H1 (cell line): ENCODE measurements at regions not wholly inside any gene's neighbourhood (a gene's known extent, or its start where the extent isn't known, plus 50 kb on each side); places are given as distances from the start of the nearest gene placed in this dataset.

Source experiments
- CTCF ChIA-PET: fragments of 300-600 bp; sonication (Branson Sonifier 250); formaldehyde crosslinking; loops from one replicate; lab custom pipeline; 2021; ENCODE audit not compliant: partially characterized antibody; lab: Charles Lee
- POLR2A ChIA-PET: fragments of 300-600 bp; sonication (Branson Sonifier 250); formaldehyde crosslinking; loops from one replicate; lab custom pipeline; 2021; ENCODE audit warnings: inconsistent platforms; ENCODE audit not compliant: partially characterized antibody; lab: Charles Lee
- DNase-seq, 2 experiments: peaks; one replicate each; pipeline versions ENCODE4 v3.0.0 to v3.0.0-alpha.2; 2010 to 2022; ENCODE audit warnings: low spot score in 2 of 2, low read depth in 1 of 2, mixed read lengths in 1 of 2
- FAIRE-seq: peaks from 2 replicates; lab custom pipeline; 2011; peaks lifted over from hg19 to GRCh38; lab: Jason Lieb, UNC
- H2AFZ ChIP-seq: 2 replicates; pipeline ENCODE4 v1.8.1; 2012; ENCODE audit warnings: low read length, inconsistent platforms
- H2AK5ac ChIP-seq: 2 replicates; pipeline ENCODE4 v1.6.1; 2013; ENCODE audit warnings: low read depth, low read length
- H2BK120ac ChIP-seq: replicated peaks from 2 replicates; pipeline ENCODE3; 2013; ENCODE audit warnings: low read depth, low read length, inconsistent platforms
- H2BK12ac ChIP-seq: 2 replicates; pipeline ENCODE4 v1.6.1; 2013; ENCODE audit warnings: low read depth, low read length
- H2BK15ac ChIP-seq: 2 replicates; pipeline ENCODE4 v1.6.1; 2013; ENCODE audit warnings: low read length
- H2BK20ac ChIP-seq: 2 replicates; pipeline ENCODE4 v1.6.1; 2013; ENCODE audit warnings: low read length
- H2BK5ac ChIP-seq: 2 replicates; pipeline ENCODE4 v1.6.1; 2013; ENCODE audit warnings: low read depth, low read length
- H3K14ac ChIP-seq: 2 replicates; pipeline ENCODE4 v1.6.1; 2013; ENCODE audit warnings: inconsistent platforms; ENCODE audit not compliant: insufficient read length
- H3K18ac ChIP-seq: 2 replicates; pipeline ENCODE4 v1.6.1; 2013; ENCODE audit warnings: low read length; ENCODE audit errors: extremely low read depth
- H3K23ac ChIP-seq: 2 replicates; pipeline ENCODE4 v1.6.1; 2013; ENCODE audit warnings: inconsistent platforms; ENCODE audit not compliant: insufficient read length
- H3K23me2 ChIP-seq: 2 replicates; pipeline ENCODE4 v1.6.1; 2013; ENCODE audit warnings: low read depth, low read length
- H3K27ac ChIP-seq: 2 replicates; pipeline ENCODE4 v1.6.1; 2011; ENCODE audit warnings: low read depth, low read length, inconsistent platforms
- H3K27me3 ChIP-seq, 4 experiments: replicated peaks in 1 of 4; 1 replicate in 1 of 4; 2 replicates in 3 of 4; pipeline versions ENCODE4 v1.6.1 to v1.8.1; 2011 to 2013; ENCODE audit warnings: low read length in 3 of 4, mild to moderate bottlenecking in 3 of 4, inconsistent platforms in 2 of 4, mixed read lengths in 2 of 4, moderate library complexity in 1 of 4; ENCODE audit not compliant: control insufficient read depth in 3 of 4, insufficient read depth in 3 of 4; ENCODE audit errors: extremely low read depth in 1 of 4
- H3K36me3 ChIP-seq, 4 experiments: 2 replicates each; pipeline versions ENCODE4 v1.6.1 to v1.8.1; 2011 to 2013; ENCODE audit warnings: mild to moderate bottlenecking in 4 of 4, low read length in 3 of 4, moderate library complexity in 2 of 4, control low read depth in 1 of 4, inconsistent platforms in 1 of 4; ENCODE audit not compliant: insufficient read depth in 4 of 4, control insufficient read depth in 2 of 4
- H3K4ac ChIP-seq: replicated peaks from 2 replicates; pipeline ENCODE3; 2013; ENCODE audit warnings: low read length, low read depth, mixed read lengths, inconsistent platforms; ENCODE audit not compliant: insufficient read length
- H3K4me1 ChIP-seq, 4 experiments: replicated peaks in 1 of 4; 1 replicate in 1 of 4; 2 replicates in 3 of 4; pipeline versions ENCODE4 v1.6.1 to v1.8.1; 2011 to 2013; ENCODE audit warnings: low read length in 3 of 4, inconsistent platforms in 2 of 4, mixed read lengths in 1 of 4; ENCODE audit not compliant: insufficient read depth in 4 of 4, control insufficient read depth in 3 of 4
- H3K4me2 ChIP-seq, 2 experiments: 2 replicates each; pipeline versions ENCODE4 v1.6.1 to v1.8.1; 2011 to 2013; ENCODE audit warnings: low read depth in 2 of 2, low read length in 2 of 2, control low read depth in 1 of 2, inconsistent platforms in 1 of 2, mild to moderate bottlenecking in 1 of 2; ENCODE audit not compliant: insufficient read depth in 1 of 2
- H3K4me3 ChIP-seq, 4 experiments: fragments of 200-600, 300-600 bp in 1 of 4; sonication (generic), shearing (Covaris generic), sonication (Bioruptor Twin) in 1 of 4; 2 replicates each; pipeline versions ENCODE4 v1.5.1 to v1.8.1; 2011 to 2016; ENCODE audit warnings: low read length in 4 of 4, low read depth in 3 of 4, control low read depth in 2 of 4, inconsistent platforms in 2 of 4, mild to moderate bottlenecking in 2 of 4, mixed read lengths in 1 of 4, moderate library complexity in 1 of 4; ENCODE audit not compliant: insufficient read depth in 2 of 4; ENCODE audit errors: extremely low read depth in 1 of 4
- H3K56ac ChIP-seq: replicated peaks from 2 replicates; pipeline ENCODE3; 2013; ENCODE audit warnings: low read depth, mild to moderate bottlenecking, mixed read lengths, low read length, inconsistent platforms; ENCODE audit not compliant: insufficient read length
- H3K79me1 ChIP-seq: 2 replicates; pipeline ENCODE4 v1.6.1; 2013; ENCODE audit warnings: low read depth, low read length, control low read depth
- H3K79me2 ChIP-seq, 2 experiments: 2 replicates each; pipeline versions ENCODE4 v1.6.1 to v1.8.1; 2012 to 2013; ENCODE audit warnings: low read length in 2 of 2, mild to moderate bottlenecking in 2 of 2, inconsistent platforms in 1 of 2; ENCODE audit not compliant: insufficient read depth in 2 of 2, control insufficient read depth in 1 of 2
- H3K9ac ChIP-seq, 4 experiments: replicated peaks in 1 of 4; 1 replicate in 1 of 4; 2 replicates in 3 of 4; pipeline versions ENCODE4 v1.6.1 to v1.8.1; 2011 to 2013; ENCODE audit warnings: low read depth in 3 of 4, low read length in 3 of 4, control low read depth in 2 of 4, mild to moderate bottlenecking in 2 of 4, moderate library complexity in 2 of 4, inconsistent platforms in 1 of 4; ENCODE audit errors: extremely low read depth in 1 of 4
- H3K9me3 ChIP-seq, 2 experiments: 2 replicates each; pipeline versions ENCODE4 v1.6.1 to v1.8.1; 2012 to 2013; ENCODE audit warnings: mild to moderate bottlenecking in 2 of 2, moderate library complexity in 2 of 2, control low read depth in 1 of 2, inconsistent platforms in 1 of 2, low read depth in 1 of 2, low read length in 1 of 2, mixed read lengths in 1 of 2; ENCODE audit not compliant: insufficient read depth in 2 of 2
- H4K20me1 ChIP-seq, 2 experiments: replicated peaks in 1 of 2; 2 replicates each; pipeline versions ENCODE3 to v1.8.1; 2011 to 2013; ENCODE audit warnings: inconsistent platforms in 2 of 2, low read length in 2 of 2, mild to moderate bottlenecking in 1 of 2; ENCODE audit not compliant: insufficient read depth in 2 of 2, control insufficient read depth in 1 of 2
- H4K5ac ChIP-seq: 2 replicates; pipeline ENCODE4 v1.6.1; 2013; ENCODE audit warnings: low read length, low read depth, mixed read lengths, inconsistent platforms; ENCODE audit not compliant: insufficient read length
- H4K8ac ChIP-seq: 2 replicates; pipeline ENCODE4 v1.8.0; 2013; ENCODE audit warnings: mild to moderate bottlenecking, moderate library complexity, low read length, inconsistent platforms; ENCODE audit not compliant: insufficient read depth; ENCODE audit errors: extremely low read depth
- H4K91ac ChIP-seq: replicated peaks from 2 replicates; pipeline ENCODE3; 2013; ENCODE audit warnings: low read length, mixed read lengths, inconsistent platforms; ENCODE audit not compliant: insufficient read length
- CHD2 ChIP-seq: IDR thresholded peaks from 2 replicates; pipeline ENCODE4 v1.6.1; 2012; ENCODE audit warnings: low read length, improper control_type of control experiment
- JUN ChIP-seq: IDR thresholded peaks from 2 replicates; pipeline ENCODE4 v1.6.1; 2011; ENCODE audit warnings: low read depth, mild to moderate bottlenecking, improper control_type of control experiment, low read length
- POU5F1 ChIP-seq: IDR thresholded peaks from 2 replicates; pipeline ENCODE4 v1.6.1; 2011; ENCODE audit warnings: low read depth, mild to moderate bottlenecking, low read length, moderate library complexity
- WGBS, 2 experiments: shearing (Covaris generic) in 1 of 2; methylation state at CpG; one replicate each; pipeline versions ENCODE4 v1.1.6 to v1.1.7; 2013 to 2015; ENCODE audit warnings: low lambda C conversion rate in 2 of 2, mixed read lengths in 2 of 2, inconsistent platforms in 1 of 2, low coverage in 1 of 2, missing lambda C conversion rate in 1 of 2; ENCODE audit not compliant: insufficient replicate concordance in 2 of 2, insufficient coverage in 1 of 2, insufficient read length in 1 of 2; ENCODE audit errors: extremely low coverage in 1 of 2, missing lambda C conversion rate in 1 of 2; 5-methylcytosine and 5-hydroxymethylcytosine counted together

DNA sequence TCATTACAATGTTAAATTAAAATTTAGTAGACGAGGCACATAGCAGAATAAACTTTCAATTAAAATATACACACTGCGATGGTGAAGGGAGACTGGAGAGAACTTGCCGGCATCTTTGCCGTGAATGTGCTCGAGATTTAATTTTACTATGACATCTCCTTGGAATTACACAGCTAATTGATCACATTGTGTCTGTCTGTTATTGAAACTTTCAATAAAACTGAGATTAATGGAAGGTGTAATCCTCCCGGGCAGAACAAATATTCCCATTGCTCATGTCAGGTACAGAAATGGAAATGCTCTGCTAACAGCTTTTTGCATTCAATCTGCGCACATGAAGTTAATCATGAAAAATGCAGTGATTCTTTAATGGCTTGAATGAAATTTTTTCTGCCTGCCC is 210.1 kb upstream of the NLRP1 start:
- CTCF ChIA-PET, result interaction anchor here (0.5 to 3.4 kb wide), 61 partner anchors 10 to 1646 kb away, joined by 3 to 18 read pairs (median 5); no protein-coding TSS in a partner anchor
- Histone ChIP-seq H3K4me1 (peaks cover 1 to 18% (median 11%) of the 10 kb centered on the region in 4 experiments; a peak in 6 of 7 replicates), H4K8ac (no peak overlapping the region), H2BK15ac (no peak overlapping the region), H3K36me3 (no peaks in the 10 kb centered on the region), H3K23me2 (no peaks in the 10 kb centered on the region)
- TF ChIP-seq CHD2 (no peak), JUN (no peak), POU5F1 (no peak)
- TF ChIP-seq, all 59 proteins: peak for 0
- Histone ChIP-seq H2BK5ac (no peak overlapping the region), H3K79me2 (no peaks in the 10 kb centered on the region), H4K5ac (no peak overlapping the region), H2BK12ac (no peak overlapping the region), H4K20me1 (no peaks in the 10 kb centered on the region), H3K27ac (no peak overlapping the region), H3K4me3 (no peak overlapping the region), H3K27me3 (peaks cover 0 to 3% (median 0%) of the 10 kb centered on the region in 4 experiments; a peak in 2 of 7 replicates), H2AK5ac (no peak overlapping the region), H4K91ac (no peak overlapping the region), H2BK120ac (no peak overlapping the region), H2BK20ac (no peak overlapping the region), H3K9me3 (peaks cover 7 to 9% of the 10 kb centered on the region in 2 experiments; a peak in 3 of 4 replicates), H3K79me1 (no peaks in the 10 kb centered on the region), H3K9ac (no peak overlapping the region), H3K4me2 (no peak overlapping the region), H3K18ac (no peak overlapping the region), H3K56ac (no peak overlapping the region), H3K4ac (no peak overlapping the region), H3K14ac (no peak overlapping the region), H3K23ac (no peak overlapping the region), H2AFZ (no peak overlapping the region)
- POLR2A ChIA-PET, result interaction anchor here (1.2 kb wide), 1 partner anchor 10 kb away, joined by 4 read pairs; no protein-coding TSS in a partner anchor
- no peak for FAIRE-seq
- WGBS, 2 experiments, result 89% methylated on average over 7 of the region's 7 CpGs; no CpG with 5 or more reads in 1 of the 2 experiments
- no peak for DNase-seq
